OCI-M1 (cell line): ENCODE measurements at regions not wholly inside any gene's neighbourhood (a gene's known extent, or its start where the extent isn't known, plus 50 kb on each side); places are given as distances from the start of the nearest gene placed in this dataset.
A peak's percentile ranks its signal among the peaks of the same experiment; 100 is the strongest.
"Not testable (repeated sequence)": the region's sequence is repeated elsewhere in the genome, so short reads cannot be mapped to it uniquely, and the experiment has no call there.

Source experiments
- DNase-seq: peaks from one replicate; lab custom pipeline; 2025; lab: John Stamatoyannopoulos, UW

GRCh38 chr12:73017981-73018380 lies 745.8 kb downstream of the TRHDE start:
- DNase-seq = peak; percentile 41

GRCh38 chr12:73053893-73054292 lies 781.7 kb downstream of the TRHDE start:
- DNase-seq = peak; percentile 74

- no peak for DNase-seq
Observed at GRCh38 chr12:73057428-73057827, 785.3 kb downstream of the TRHDE start.

- DNase-seq = no peak
Observed at GRCh38 chr12:73065913-73066312, 793.7 kb downstream of the TRHDE start.

GRCh38 chr12:73067616-73068015 lies 795.4 kb downstream of the TRHDE start:
- no peak for DNase-seq

GRCh38 chr12:73072214-73072613 lies 800.0 kb downstream of the TRHDE start:
- no peak for DNase-seq

GRCh38 chr12:73076760-73077159 lies 804.6 kb downstream of the TRHDE start:
- no peak for DNase-seq

- DNase-seq = no peak
Observed at GRCh38 chr12:73083736-73084135, 811.6 kb downstream of the TRHDE start.

GRCh38 chr12:73106296-73106695 lies 834.1 kb downstream of the TRHDE start:
- DNase-seq = no peak

GRCh38 chr12:73106896-73107295 lies 834.7 kb downstream of the TRHDE start:
- no peak for DNase-seq

- DNase-seq = no peak
Observed at GRCh38 chr12:73110816-73111215, 838.6 kb downstream of the TRHDE start.

GRCh38 chr12:73112035-73112816 lies 840.1 kb downstream of the TRHDE start:
- DNase-seq = no peak

- DNase-seq = peak; percentile 38
Observed at GRCh38 chr12:73124480-73124879, 852.3 kb downstream of the TRHDE start.

GRCh38 chr12:73125148-73125547 lies 853.0 kb downstream of the TRHDE start:
- DNase-seq = peak; percentile 45

GRCh38 chr12:73136386-73136785 lies 864.2 kb downstream of the TRHDE start:
- DNase-seq = peak; percentile 92

GRCh38 chr12:73139642-73140041 lies 867.5 kb downstream of the TRHDE start:
- DNase-seq = not testable (repeated sequence)

- DNase-seq = no peak
Observed at GRCh38 chr12:73158341-73158740, 886.2 kb downstream of the TRHDE start.

GRCh38 chr12:73159954-73160353 lies 887.8 kb downstream of the TRHDE start:
- DNase-seq = peak; percentile 81

- no peak for DNase-seq
Observed at GRCh38 chr12:73161970-73162369, 889.8 kb downstream of the TRHDE start.

GRCh38 chr12:73180734-73181133 lies 908.6 kb downstream of the TRHDE start:
- DNase-seq = no peak

- DNase-seq = peak; percentile 40
Observed at GRCh38 chr12:73181244-73181643, 909.1 kb downstream of the TRHDE start.

- peak; percentile 29 for DNase-seq
Observed at GRCh38 chr12:73185403-73185802, 913.2 kb downstream of the TRHDE start.

- DNase-seq = no peak
Observed at GRCh38 chr12:73186272-73186671, 914.1 kb downstream of the TRHDE start.

GRCh38 chr12:73187765-73188164 lies 915.6 kb downstream of the TRHDE start:
- DNase-seq = no peak
